Upper lobe of right lung (tissue), 1 donor: ENCODE measurements at regions not wholly inside any gene's neighbourhood (a gene's known extent, or its start where the extent isn't known, plus 50 kb on each side); places are given as distances from the start of the nearest gene placed in this dataset.

Experiments used
- ATAC-seq: fragments of 200-7000 bp; cut with Tn5 transposase; one replicate; pipeline ENCODE4 v1.9.1; 2020; ENCODE audit warnings: mild to moderate bottlenecking, moderate library complexity
- DNase-seq: peaks from one replicate; pipeline ENCODE4 v3.0.0-alpha.2; 2020
- H3K27ac ChIP-seq: fragments of 200-600 bp; one replicate; pipeline ENCODE4 v1.8.0; 2022
- H3K27me3 ChIP-seq: fragments of 200-600 bp; one replicate; pipeline ENCODE4 v1.8.0; 2022; ENCODE audit warnings: mild to moderate bottlenecking
- H3K36me3 ChIP-seq: fragments of 200-600 bp; one replicate; pipeline ENCODE4 v1.8.0; 2022
- H3K4me1 ChIP-seq: fragments of 200-600 bp; one replicate; pipeline ENCODE4 v1.8.0; 2022
- H3K4me3 ChIP-seq: fragments of 200-600 bp; one replicate; pipeline ENCODE4 v1.8.0; 2022; ENCODE audit warnings: mild to moderate bottlenecking
- H3K9me3 ChIP-seq: fragments of 200-600 bp; one replicate; pipeline ENCODE4 v1.8.0; 2022
- intact Hi-C: fragments of 100-400 bp; cut with DNase I; formaldehyde crosslinking; loops from one replicate; pipeline ENCODE4 v1.11.0; 2022
- TF ChIP-seq, protein P1 (sequence below): fragments of 200-600 bp; IDR thresholded peaks from one replicate; pipeline ENCODE4 v1.8.0; 2022; ENCODE audit warnings: antibody characterized with exemption
- donor health status: DM: no; HTN: yes; CAD: no; lungs with severe emphysema.

DNA sequence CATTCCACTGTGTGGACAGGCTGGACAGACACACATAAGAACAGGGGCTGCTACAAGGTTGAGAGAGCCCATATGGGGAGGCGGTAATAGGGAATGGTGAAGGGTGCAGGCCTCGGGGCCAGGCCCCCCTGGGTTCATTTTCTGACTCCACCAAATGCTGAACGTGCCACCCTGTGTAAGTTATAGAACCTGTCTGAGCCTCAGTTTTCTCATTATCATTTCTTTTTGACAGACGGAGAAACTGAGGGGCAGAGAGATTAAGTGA is 569.5 kb downstream of the PTPRU start:
- no peaks in the 10 kb centered on the region for H3K36me3 ChIP-seq
- TF ChIP-seq, protein P1, sequence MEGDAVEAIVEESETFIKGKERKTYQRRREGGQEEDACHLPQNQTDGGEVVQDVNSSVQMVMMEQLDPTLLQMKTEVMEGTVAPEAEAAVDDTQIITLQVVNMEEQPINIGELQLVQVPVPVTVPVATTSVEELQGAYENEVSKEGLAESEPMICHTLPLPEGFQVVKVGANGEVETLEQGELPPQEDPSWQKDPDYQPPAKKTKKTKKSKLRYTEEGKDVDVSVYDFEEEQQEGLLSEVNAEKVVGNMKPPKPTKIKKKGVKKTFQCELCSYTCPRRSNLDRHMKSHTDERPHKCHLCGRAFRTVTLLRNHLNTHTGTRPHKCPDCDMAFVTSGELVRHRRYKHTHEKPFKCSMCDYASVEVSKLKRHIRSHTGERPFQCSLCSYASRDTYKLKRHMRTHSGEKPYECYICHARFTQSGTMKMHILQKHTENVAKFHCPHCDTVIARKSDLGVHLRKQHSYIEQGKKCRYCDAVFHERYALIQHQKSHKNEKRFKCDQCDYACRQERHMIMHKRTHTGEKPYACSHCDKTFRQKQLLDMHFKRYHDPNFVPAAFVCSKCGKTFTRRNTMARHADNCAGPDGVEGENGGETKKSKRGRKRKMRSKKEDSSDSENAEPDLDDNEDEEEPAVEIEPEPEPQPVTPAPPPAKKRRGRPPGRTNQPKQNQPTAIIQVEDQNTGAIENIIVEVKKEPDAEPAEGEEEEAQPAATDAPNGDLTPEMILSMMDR: no peak
- ATAC-seq: no peak
- H3K27me3 ChIP-seq: peaks cover 21% of the 10 kb centered on the region
- DNase-seq: no peak
- intact Hi-C loops: no loop called here
- H3K27ac ChIP-seq: no peak overlapping the region
- no peaks in the 10 kb centered on the region for H3K4me1 ChIP-seq
- no peaks in the 10 kb centered on the region for H3K9me3 ChIP-seq
- H3K4me3 ChIP-seq: no peak overlapping the region

DNA sequence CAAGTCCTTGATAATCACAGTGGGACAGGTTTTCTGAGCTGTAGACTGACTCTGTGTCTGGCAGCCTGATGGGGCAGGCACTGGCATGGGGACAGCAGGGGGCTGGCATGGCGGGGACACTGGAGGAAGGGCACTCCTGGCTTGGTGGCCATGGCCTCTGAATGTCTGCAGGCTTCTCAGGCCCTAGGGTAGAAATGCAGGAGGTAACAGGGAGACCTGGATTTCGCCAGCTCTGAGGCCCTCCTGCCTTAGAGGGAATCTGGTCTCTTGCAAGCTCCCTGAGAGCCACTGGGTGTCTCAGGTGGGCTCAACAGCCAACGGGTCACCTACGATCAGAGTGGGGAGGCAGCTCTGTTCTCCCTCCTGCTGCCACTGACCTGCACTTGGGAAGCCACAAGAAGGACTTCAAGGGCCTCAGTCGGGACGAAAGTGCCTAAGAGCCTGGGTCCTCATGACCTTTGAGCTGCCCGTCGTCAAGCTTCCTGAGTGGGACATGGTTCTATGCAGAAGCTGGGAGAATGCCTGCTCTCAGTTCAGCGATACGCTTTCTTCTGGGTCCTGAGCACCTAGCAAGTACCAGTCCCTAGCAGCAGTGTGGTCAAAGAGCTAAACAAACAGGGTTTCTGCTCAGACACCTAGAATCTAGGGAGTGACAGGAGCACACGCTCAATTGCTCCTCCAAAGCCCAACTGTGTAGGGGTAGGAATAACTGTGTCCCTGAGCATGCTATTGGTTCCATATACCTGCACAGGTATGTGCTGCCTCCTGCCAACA is 569.0 kb downstream of the PTPRU start:
- Histone ChIP-seq H3K36me3 (no peaks in the 10 kb centered on the region), H3K9me3 (no peaks in the 10 kb centered on the region), H3K27me3 (peaks cover 21% of the 10 kb centered on the region), H3K27ac (no peak overlapping the region), H3K4me1 (no peaks in the 10 kb centered on the region), H3K4me3 (no peak overlapping the region)
- no peak for DNase-seq
- intact Hi-C loops: no loop called here
- TF ChIP-seq, protein P1: no peak
- no peak for ATAC-seq

DNA sequence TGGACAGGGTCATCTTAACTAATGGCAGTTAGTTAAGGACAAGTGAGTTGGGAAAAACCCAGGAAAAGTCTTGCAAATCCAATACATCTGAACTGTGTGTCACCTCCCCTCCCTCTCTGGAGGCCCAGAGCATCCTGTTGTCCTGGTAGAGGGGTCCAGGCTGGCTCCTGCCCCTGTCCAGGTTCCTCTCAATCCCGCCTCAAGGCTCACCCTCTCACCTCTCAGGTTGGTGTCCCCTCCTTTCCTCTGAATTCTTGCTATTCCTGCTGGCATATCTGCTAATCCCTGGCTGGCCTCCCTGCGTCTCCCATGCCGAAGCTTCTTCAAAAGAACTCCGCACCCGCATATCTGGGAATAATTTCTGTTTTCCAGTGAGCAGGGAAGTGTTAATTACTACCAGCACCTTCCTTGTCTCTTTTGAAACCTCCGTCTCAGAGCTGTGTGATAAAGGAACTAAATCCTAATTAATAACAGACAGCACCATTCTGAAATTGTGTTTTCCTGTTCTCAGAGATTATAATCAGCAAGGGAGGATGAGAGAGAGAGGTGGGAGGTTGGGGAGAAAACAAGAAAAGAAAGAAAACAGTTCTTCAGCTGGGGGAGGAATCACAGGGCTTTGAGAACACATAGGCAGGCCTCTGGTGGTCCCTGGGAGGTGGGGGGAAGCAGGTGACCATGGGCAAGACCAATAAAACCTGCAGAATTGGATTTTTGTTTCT is 568.0 kb downstream of the PTPRU start:
- intact Hi-C loops: no loop called here
- H3K4me1 ChIP-seq: no peaks in the 10 kb centered on the region

DNA sequence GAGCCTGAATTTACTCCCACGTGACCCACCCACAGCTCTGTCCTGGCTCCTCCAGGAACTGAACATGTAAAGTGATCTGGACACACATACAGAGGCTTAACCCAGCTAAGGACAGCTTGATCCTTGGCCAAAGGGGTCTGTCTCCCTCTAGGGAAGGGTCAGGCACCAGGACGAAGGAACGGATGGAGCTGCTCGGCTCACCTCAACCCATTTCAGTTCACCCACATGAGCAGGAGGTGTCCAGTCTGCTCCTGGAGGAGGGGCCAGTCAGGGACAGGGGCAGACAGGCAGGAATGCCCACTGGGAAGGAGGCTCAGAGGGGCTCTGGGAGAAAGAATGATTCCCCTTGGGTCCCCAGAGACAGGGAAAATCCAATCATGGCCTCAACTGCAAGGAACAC is 567.2 kb downstream of the PTPRU start:
- no peak overlapping the region for H3K27ac ChIP-seq
- TF ChIP-seq, protein P1: no peak
- no peaks in the 10 kb centered on the region for H3K36me3 ChIP-seq
- H3K4me1 ChIP-seq: no peaks in the 10 kb centered on the region
- no peak for DNase-seq
- no peak overlapping the region for H3K4me3 ChIP-seq
- peaks cover 14% of the 10 kb centered on the region for H3K27me3 ChIP-seq
- ATAC-seq: no peak
- intact Hi-C loops: no loop called here
- H3K9me3 ChIP-seq: no peaks in the 10 kb centered on the region

More for the DNA sequence above, 568.0 kb downstream of the PTPRU start:
- Histone ChIP-seq H3K36me3 (no peaks in the 10 kb centered on the region), H3K4me3 (no peak overlapping the region), H3K27me3 (peaks cover 17% of the 10 kb centered on the region), H3K27ac (no peak overlapping the region), H3K9me3 (no peaks in the 10 kb centered on the region)
- no peak for ATAC-seq
- TF ChIP-seq, protein P1: no peak
- DNase-seq: no peak

DNA sequence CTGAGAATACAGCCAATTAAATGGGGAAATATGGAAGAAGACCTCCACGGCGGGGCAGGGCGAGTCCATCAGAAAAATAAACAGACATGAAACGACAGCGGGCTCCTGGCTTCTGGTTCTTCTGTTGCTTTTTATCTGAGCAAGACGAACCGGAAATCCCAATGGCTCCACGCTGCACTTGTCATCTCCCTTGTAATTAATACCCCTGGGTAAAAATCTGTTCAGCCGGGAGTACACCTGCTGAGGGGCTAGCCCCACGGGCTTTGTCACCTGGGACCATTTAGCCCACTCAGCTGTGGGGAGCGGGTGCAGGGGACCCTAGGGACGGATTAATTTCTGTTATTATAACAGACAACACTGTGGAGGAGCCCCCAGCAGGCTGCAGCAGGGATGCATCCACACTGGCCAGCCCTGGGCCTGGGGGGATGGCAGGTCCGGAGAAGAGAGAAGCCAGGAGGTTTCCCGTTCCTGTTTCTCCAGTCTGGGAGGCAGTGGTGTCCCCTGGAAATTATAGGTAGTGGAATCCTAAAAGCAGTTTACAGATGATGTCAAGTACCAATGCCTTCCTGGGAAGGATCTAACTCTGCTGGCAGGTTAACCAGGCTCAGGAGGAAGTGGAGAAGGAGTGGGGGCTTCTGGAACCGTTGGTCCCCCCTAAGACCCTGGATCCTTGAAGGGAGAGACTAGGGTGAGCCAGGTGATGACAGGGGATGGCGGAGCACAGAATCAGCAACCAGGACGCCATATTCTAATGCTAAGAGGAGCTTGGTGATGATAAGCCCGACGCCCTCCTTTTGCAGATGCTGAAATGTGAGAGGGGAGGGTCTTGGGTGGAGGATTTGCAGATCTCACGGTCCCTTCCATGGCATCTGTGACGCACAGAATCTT is 566.1 kb downstream of the PTPRU start:
- Histone ChIP-seq H3K27ac (no peak overlapping the region), H3K27me3 (peaks cover 14% of the 10 kb centered on the region), H3K4me1 (no peaks in the 10 kb centered on the region), H3K36me3 (no peaks in the 10 kb centered on the region), H3K9me3 (no peaks in the 10 kb centered on the region), H3K4me3 (no peak overlapping the region)
- intact Hi-C loops: no loop called here
- TF ChIP-seq, protein P1: no peak
- DNase-seq: no peak
- no peak for ATAC-seq
